Panc1 (cell line): ENCODE measurements at regions not wholly inside any gene's neighbourhood (a gene's known extent, or its start where the extent isn't known, plus 50 kb on each side); places are given as distances from the start of the nearest gene placed in this dataset.

Experiments
- ATAC-seq: fragments of 200-7000 bp; cut with Tn5 transposase; 2 replicates; pipeline ENCODE4 v1.9.1; 2020; ENCODE audit warnings: mild to moderate bottlenecking, moderate library complexity
- BruUV-seq: library from RNA; stranded (reverse); fragments of 400-500 nt; replicated peaks from 2 replicates; lab custom pipeline; 2021; lab: Mats Ljungman, UMichigan
- CTCF ChIA-PET: fragments of 300-600 bp; sonication (Branson Sonifier 250); formaldehyde crosslinking; loops from one replicate; lab custom pipeline; 2022; ENCODE audit warnings: antibody characterized with exemption; lab: Charles Lee
- POLR2A ChIA-PET: fragments of 300-600 bp; sonication (Branson Sonifier 250); formaldehyde crosslinking; loops from one replicate; lab custom pipeline; 2022; ENCODE audit warnings: antibody characterized with exemption; lab: Charles Lee
- DNase-seq: peaks from one replicate; pipeline ENCODE4 v3.0.0-alpha.2; 2010; ENCODE audit warnings: low read depth, low spot score
- H3K27ac ChIP-seq: 2 replicates; pipeline ENCODE4 v1.5.1; 2011; ENCODE audit warnings: mild to moderate bottlenecking, low read length, inconsistent platforms
- H3K27me3 ChIP-seq: fragments of 200-500 bp; sonication (Bioruptor generic); 2 replicates; pipeline ENCODE4 v1.6.0; 2014; ENCODE audit warnings: low read length, inconsistent platforms; ENCODE audit not compliant: control insufficient read depth, insufficient read depth
- H3K36me3 ChIP-seq: fragments of 200-500 bp; sonication (Bioruptor generic); 2 replicates; pipeline ENCODE4 v1.5.1; 2014; ENCODE audit warnings: inconsistent platforms, mild to moderate bottlenecking, low read length, moderate library complexity; ENCODE audit not compliant: control insufficient read depth, insufficient read depth
- H3K4me1 ChIP-seq: 2 replicates; pipeline ENCODE4 v1.5.1; 2011; ENCODE audit warnings: inconsistent platforms, mild to moderate bottlenecking, low read length, moderate library complexity; ENCODE audit not compliant: control insufficient read depth, insufficient read depth
- H3K4me3 ChIP-seq, 2 experiments: 2 replicates each; pipeline ENCODE4 v1.5.1; 2011 to 2012; ENCODE audit warnings: low read depth in 2 of 2, low read length in 2 of 2, mild to moderate bottlenecking in 2 of 2, inconsistent platforms in 1 of 2, moderate library complexity in 1 of 2
- H3K9me3 ChIP-seq: fragments of 200-500 bp; sonication (Bioruptor generic); 2 replicates; pipeline ENCODE4 v1.5.1; 2014; ENCODE audit warnings: low read depth, mild to moderate bottlenecking, inconsistent platforms, low read length, moderate library complexity; ENCODE audit not compliant: control insufficient read depth, insufficient read depth
- CTCF ChIP-seq: fragments of 450-650 bp; IDR thresholded peaks from 2 replicates; pipeline ENCODE4 v1.5.1; 2017; ENCODE audit warnings: mild to moderate bottlenecking
- POLR2AphosphoS5 ChIP-seq: IDR thresholded peaks from 2 replicates; pipeline ENCODE4 v1.6.1; 2012; ENCODE audit warnings: mild to moderate bottlenecking, low read depth, low read length, moderate library complexity
- SIN3A ChIP-seq: IDR thresholded peaks from 2 replicates; pipeline ENCODE4 v1.6.1; 2012; ENCODE audit warnings: low read depth, mild to moderate bottlenecking, low read length, moderate library complexity, borderline replicate concordance; ENCODE audit not compliant: insufficient read depth
- TCF7L2 ChIP-seq: IDR thresholded peaks from 2 replicates; pipeline ENCODE4 v1.6.1; 2011; ENCODE audit warnings: mild to moderate bottlenecking, low read depth, low read length, inconsistent platforms
- in situ Hi-C: cut with HindIII; loops from 2 replicates; pipeline ENCODE4 v1.10.0; 2016; ENCODE audit warnings: low sequenced_read_pairs, low pct_unique_long_range_greater_than_20kb
- intact Hi-C: fragments of 100-400 bp; cut with micrococcal nuclease; formaldehyde crosslinking; loops from one replicate; pipeline ENCODE4 v1.10.0; 2022; ENCODE audit not compliant: unreplicated experiment
- TF ChIP-seq, protein P1 (sequence below), 2 experiments: IDR thresholded peaks; 2 replicates each; pipeline ENCODE4 v1.6.1; 2011 to 2012; ENCODE audit warnings: low read depth in 2 of 2, control low read depth in 1 of 2, low read length in 1 of 2, mild to moderate bottlenecking in 1 of 2, moderate library complexity in 1 of 2; ENCODE audit not compliant: insufficient read depth in 1 of 2

DNA sequence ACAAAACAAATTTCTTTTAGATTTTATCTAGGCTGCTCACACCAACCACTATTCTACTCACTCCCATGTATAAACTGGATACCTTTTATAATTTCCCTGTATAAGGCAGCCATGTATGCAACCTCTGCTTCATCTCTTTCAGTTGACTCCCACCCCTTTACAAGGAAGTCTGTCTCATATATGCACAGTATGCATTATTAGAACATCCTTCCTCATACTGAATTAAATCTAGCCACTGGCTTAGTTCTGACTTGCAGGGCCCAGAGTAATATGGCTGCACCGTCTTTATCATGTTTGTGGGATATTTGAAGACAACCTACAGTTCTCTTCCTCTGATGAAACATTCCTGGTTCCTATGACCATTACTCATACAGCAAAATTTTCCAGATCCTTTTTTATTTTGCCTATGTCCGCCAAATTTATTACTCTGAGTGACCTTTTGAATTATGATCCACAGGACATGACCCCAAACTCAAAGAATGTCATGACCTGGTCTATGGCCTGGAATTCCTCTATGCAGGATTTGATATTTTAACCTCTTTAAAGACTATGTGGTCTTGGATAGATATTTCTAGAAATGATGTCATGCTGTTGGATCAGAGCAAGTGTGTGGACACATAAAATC is 76.6 kb upstream of the ITGA1 start:
- no peaks in the 10 kb centered on the region for H3K9me3 ChIP-seq
- CTCF ChIA-PET = no interaction called here
- no peaks in the 10 kb centered on the region for H3K4me1 ChIP-seq
- in situ Hi-C loops = no loop called here
- DNase-seq (no peak), ATAC-seq (no peak)
- no peak overlapping the region for H3K4me3 ChIP-seq
- POLR2A ChIA-PET = no interaction called here
- no TSS peak for BruUV-seq
- H3K27me3 ChIP-seq = no peaks in the 10 kb centered on the region; the same call in 1 of the 2 replicates
- no peaks in the 10 kb centered on the region for H3K36me3 ChIP-seq
- intact Hi-C loops = no loop called here
- no peak overlapping the region for H3K27ac ChIP-seq
- TF ChIP-seq TCF7L2 = no peak
- TF ChIP-seq POLR2AphosphoS5 = no peak
- TF ChIP-seq, protein P1, sequence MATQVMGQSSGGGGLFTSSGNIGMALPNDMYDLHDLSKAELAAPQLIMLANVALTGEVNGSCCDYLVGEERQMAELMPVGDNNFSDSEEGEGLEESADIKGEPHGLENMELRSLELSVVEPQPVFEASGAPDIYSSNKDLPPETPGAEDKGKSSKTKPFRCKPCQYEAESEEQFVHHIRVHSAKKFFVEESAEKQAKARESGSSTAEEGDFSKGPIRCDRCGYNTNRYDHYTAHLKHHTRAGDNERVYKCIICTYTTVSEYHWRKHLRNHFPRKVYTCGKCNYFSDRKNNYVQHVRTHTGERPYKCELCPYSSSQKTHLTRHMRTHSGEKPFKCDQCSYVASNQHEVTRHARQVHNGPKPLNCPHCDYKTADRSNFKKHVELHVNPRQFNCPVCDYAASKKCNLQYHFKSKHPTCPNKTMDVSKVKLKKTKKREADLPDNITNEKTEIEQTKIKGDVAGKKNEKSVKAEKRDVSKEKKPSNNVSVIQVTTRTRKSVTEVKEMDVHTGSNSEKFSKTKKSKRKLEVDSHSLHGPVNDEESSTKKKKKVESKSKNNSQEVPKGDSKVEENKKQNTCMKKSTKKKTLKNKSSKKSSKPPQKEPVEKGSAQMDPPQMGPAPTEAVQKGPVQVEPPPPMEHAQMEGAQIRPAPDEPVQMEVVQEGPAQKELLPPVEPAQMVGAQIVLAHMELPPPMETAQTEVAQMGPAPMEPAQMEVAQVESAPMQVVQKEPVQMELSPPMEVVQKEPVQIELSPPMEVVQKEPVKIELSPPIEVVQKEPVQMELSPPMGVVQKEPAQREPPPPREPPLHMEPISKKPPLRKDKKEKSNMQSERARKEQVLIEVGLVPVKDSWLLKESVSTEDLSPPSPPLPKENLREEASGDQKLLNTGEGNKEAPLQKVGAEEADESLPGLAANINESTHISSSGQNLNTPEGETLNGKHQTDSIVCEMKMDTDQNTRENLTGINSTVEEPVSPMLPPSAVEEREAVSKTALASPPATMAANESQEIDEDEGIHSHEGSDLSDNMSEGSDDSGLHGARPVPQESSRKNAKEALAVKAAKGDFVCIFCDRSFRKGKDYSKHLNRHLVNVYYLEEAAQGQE (IDR thresholded peaks at IDR 0.05; ENCODE audit: insufficient read depth in 1 of 2, low read depth in 2 of 2, low read length in 1 of 2) = no peak
- TF ChIP-seq SIN3A = no peak
- TF ChIP-seq CTCF = no peak

DNA sequence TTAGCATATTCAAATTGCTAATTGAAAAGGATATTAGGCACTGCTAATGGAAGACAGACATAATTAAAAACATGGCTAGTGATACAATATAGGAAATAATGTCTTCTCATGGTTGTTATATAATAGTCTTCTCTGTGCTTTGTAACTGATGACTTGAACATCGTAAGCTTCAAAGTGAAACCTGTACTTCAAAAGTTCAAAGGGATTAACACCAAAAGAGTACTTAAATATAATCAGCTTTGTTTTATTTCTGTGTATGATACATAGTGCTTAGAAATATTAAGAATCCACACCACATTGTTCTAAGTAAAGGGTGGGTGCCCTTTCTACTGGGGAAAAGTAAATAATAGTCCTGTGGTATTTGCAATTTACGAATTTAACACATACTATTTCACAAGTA is 75.4 kb upstream of the ITGA1 start:
- H3K27me3 ChIP-seq = no peaks in the 10 kb centered on the region; the same call in 1 of the 2 replicates
- no peaks in the 10 kb centered on the region for H3K36me3 ChIP-seq
- H3K4me1 ChIP-seq = no peaks in the 10 kb centered on the region
- CTCF ChIA-PET = no interaction called here
- ATAC-seq = no peak
- H3K4me3 ChIP-seq = no peak overlapping the region
- in situ Hi-C loops (no loop called here), intact Hi-C loops (no loop called here)
- H3K9me3 ChIP-seq = no peaks in the 10 kb centered on the region
- no TSS peak for BruUV-seq
- POLR2A ChIA-PET = no interaction called here
- TF ChIP-seq TCF7L2 = no peak
- TF ChIP-seq CTCF = no peak
- TF ChIP-seq SIN3A = no peak
- TF ChIP-seq, protein P1 (IDR thresholded peaks at IDR 0.05; ENCODE audit: insufficient read depth in 1 of 2, low read depth in 2 of 2, low read length in 1 of 2) = no peak
- no peak for TF ChIP-seq POLR2AphosphoS5
- H3K27ac ChIP-seq = no peak overlapping the region
- no peak for DNase-seq
